GM18511 (cell line): ENCODE measurements at regions not wholly inside any gene's neighbourhood (a gene's known extent, or its start where the extent isn't known, plus 50 kb on each side); places are given as distances from the start of the nearest gene placed in this dataset.

Experiments used
- ATAC-seq: cut with Tn5 transposase; IDR thresholded peaks from one replicate; pipeline ENCODE4 v1.9.1; 2021; ENCODE audit warnings: mild to moderate bottlenecking, moderate library complexity; ENCODE audit not compliant: unreplicated experiment

DNA sequence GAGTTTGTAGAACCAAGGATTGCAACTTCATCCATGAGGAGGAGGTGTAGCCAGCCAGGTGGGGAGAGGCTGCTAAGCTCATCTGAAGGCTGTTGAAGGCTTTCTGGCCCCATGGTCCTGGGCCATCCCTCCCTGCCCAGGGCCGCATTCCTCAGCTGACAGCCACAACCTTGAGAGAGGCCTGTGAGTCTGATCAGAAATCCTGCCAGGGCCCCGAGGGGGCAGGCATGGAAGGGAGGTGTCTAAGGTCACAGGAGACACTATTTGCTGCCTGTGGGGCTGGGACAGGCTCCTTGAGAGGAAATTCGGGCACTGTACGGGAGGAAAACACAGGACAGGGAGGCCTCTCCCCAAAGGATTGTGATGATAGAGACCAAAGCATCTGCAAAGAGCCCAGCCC is 88.1 kb upstream of the IGLL5 start:
- no peak for ATAC-seq

GRCh38 chr22:22800716-22801115 is 86.9 kb upstream of the IGLL5 start:
- no peak for ATAC-seq

- ATAC-seq: no peak
These were observed 85.2 kb upstream of the IGLL5 start for GRCh38 chr22:22802339-22802970.

- ATAC-seq: no peak
These were observed 84.2 kb upstream of the IGLL5 start for GRCh38 chr22:22803285-22803853.

- ATAC-seq: no peak
These were observed 77.6 kb upstream of the IGLL5 start for GRCh38 chr22:22810018-22810427.

GRCh38 chr22:22810471-22810870 is 77.1 kb upstream of the IGLL5 start:
- ATAC-seq: no peak

DNA sequence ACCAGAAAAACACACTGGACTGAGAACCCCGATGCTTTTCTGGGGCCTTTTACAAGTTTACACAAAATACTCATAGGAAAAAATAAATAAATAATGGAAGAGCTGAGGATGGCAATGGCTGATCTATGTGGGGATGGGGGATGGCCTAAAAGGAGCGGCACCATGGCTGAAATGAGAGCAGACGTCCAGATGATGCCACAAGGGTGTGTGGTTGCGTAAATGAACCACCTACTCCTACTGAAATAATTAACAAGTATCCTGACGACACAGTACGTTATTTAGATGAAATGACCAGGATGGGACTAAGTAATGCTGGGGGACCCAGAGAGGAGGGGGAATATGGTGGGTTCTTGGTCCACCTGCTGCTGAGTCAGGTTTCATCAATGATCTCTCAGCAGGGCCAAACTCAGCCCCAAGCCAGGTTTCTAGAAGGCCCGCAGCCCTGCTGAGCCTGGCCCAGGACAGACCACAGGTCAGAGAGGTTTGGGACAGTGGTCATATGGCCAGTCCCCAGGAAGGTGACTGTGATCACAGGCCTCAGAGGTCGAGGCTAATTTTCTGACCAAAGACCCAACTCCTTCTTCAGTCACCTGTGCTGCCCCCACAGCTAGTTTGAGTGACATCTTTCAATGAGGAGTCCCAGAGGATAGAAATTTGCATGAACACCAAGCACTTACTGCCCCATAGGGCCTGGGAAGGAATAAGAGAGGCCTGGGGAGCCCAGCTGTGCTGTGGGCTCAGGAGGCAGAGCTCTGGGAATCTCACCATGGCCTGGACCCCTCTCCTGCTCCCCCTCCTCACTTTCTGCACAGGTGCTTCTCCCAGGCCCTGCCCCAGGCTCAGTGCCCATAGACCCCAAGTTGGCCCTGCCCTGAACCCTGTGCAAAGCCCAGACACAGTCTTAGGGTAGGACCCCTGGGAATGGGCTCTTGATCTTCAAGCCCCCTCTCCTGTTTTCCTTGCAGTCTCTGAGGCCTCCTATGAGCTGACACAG is 76.3 kb upstream of the IGLL5 start:
- no peak for ATAC-seq

DNA sequence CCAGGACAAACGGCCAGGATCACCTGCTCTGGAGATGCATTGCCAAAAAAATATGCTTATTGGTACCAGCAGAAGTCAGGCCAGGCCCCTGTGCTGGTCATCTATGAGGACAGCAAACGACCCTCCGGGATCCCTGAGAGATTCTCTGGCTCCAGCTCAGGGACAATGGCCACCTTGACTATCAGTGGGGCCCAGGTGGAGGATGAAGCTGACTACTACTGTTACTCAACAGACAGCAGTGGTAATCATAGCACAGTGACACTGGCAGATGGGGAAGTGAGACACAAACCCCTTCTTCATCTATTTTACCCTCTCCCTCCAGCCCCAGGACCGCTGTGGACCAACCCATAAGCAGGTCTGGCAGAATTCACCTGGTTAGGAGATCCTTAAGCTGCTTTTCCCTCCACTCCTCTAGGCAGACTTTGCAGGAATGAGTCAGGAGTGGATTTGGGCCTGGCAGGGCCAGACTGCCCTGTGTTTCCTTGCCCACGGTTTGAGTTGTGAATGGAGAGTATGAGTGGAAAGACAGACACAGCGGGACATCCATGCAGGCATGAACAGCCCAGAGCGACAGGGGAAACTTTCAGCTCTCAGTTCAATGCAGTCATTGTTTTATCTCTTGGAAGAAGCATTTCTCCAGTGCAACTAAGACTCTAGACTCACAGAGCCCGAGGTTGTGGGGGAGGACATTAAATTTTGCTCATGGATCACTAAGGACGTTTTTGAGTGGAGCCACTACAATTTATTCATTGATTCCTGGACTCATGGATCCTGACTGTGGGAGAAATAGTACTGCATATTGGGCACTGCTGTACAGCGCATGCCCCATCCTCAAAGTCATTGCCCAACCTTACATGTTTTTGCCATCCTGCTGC is 75.3 kb upstream of the IGLL5 start:
- no peak for ATAC-seq

DNA sequence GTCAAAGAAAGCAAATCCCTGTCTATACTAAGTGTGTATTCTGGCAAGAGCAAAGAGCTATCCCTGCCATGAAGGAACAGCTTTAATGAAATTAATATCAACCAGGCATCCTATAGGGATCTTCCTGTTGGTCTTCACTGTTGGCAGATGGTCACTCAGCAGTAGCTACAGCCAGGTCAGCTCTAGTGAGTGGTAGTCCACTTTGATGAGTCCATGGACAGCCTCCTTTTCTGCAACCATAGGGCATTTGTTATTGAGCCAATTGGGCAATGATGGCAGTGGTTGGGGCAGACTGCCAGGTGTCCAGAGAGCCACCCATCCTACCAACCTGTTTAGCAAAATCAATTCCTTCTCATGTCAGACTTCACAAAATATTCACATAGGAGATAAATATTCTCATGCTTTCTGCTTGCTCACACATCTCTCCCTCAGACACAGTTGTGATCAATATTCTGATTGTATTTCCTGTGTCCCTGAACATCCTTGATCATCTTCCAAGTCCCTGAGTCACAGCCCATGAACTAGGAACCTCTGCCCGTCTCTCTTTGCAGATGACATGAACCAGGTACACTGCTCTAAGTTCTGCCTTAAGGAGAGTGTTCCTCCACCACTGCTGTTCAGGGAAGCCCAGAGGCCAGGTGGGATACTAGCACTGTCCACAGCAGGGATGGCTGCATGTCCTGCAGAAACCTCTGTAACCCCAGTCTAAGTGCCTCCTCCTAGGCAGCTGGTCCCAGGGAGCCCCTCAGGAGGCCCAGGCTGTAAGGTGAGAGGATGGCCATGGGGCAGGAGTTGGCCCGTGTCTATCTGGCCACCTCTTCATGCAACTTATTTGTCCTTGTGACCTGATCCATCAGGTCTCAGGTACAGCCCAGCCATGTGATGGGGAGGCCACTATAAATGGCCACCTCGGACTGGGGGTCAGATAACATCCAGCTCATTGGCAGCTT is 74.2 kb upstream of the IGLL5 start:
- ATAC-seq: no peak

DNA sequence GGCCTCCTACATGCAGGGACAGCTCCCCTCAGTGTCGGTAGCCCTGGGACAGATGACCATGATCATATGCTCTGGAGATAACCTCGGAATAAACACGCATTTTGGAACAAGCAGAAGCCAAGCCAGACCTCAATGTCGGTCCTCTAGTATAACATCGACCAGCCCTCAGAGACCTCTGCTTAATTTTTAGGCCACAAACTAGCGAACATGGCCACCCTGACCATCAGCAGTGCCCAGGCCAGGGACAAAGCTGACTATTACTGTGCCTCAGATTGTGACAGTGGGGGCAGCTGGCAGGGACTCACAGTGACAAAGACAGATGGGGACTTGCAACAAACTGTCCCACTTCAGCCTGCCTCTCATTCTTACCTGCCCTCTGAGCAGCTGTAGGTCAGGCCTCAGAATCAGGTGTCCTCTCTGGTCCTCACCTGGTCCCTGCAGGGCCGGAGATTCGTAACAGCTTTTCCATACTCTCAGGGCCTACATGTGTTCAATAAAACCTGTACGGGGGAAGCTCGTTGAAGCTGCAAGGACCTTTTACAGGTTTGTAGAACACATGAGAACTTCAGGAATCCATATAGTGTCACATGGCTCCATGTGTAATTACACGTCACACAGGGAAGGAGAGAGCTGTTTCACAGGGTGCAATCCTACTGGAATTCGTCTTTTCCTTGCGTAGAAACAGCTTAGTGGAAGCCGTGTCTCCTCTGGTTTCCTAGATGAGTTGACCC is 72.8 kb upstream of the IGLL5 start:
- ATAC-seq: no peak

- no peak for ATAC-seq
These were observed 72.0 kb upstream of the IGLL5 start for GRCh38 chr22:22815397-22816170.

DNA sequence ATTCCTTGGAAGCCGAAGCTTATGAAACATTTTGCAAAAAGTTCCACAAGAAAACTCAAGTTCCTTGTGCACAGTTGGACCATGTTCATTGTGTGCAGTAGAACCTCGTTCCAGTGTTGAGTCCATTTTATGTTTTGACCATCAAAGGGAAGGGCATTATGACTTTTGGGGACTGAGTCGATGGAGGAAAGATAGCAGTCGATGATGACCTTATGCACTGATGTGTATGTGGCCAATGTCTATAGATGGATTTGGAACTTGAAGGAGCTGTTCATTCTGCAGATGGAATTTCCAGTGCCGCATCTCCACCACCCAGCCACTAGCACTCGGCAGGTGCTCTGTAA is 71.5 kb upstream of the IGLL5 start:
- no peak for ATAC-seq

DNA sequence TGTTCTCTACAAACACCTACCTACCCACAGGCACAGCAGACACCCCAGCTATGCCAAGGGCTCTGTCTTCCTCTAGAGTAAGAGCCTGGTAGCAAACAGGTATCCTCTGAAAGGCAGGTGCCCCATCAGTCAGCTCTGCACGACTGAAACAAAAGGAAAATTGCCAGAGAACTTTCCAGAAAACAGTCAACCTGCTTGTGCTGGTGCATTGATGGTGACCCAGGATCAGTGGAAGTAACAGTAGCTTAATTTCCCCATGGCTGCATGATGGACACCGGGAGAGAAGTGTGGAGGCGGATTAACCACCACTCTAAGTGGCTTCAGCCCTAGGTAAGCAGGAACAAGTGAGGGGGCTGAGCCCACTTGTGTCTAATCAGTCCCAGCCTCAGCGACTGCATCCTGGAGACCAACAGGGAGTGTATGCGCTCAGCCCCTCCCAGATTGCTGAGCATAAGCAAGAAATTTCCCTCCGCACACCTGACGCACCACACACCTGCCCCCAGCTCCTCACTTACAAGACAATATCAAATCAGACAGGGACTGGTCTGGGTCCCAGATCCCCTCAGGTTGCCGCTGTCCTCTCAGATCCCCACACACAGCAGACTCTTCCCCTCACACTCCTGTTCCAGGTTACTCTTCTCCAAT is 70.7 kb upstream of the IGLL5 start:
- no peak for ATAC-seq

DNA sequence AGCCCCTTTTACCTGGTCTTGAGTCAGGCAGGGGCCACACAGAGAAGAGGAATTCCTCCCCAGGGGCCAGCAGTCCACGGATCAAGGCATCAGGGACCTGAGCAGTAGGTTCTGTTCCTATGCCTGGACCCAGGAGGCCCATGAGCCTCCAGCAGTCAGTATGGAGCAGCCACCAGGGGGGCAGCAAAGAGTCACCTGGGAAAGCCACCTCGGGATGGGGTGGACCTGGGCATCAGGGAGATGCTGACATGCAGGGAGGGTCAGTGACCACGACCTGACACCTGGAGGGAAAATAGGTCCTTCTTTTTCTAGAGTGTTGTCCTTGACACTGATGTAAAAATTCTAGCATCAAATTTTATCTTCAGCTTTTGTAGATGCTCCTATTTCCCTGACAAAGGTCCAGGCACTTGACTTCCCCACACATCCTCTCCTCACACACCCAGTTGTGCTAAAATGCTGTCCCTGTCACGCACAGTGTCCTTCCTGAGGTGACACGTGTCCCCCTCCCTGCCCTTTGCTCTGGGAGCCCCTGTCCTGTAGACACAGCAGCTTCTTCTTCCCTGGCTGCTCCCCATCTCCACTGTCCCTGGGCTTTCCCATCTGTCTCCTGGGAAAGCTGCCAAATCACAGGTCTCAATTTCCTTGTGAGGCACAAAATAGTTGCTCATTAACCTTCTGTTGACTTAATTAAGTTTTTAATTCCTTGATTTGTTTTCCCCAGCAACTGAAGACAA is 70.0 kb upstream of the IGLL5 start:
- no peak for ATAC-seq

- no peak for ATAC-seq
These were observed 69.4 kb upstream of the IGLL5 start for GRCh38 chr22:22818202-22818538.

DNA sequence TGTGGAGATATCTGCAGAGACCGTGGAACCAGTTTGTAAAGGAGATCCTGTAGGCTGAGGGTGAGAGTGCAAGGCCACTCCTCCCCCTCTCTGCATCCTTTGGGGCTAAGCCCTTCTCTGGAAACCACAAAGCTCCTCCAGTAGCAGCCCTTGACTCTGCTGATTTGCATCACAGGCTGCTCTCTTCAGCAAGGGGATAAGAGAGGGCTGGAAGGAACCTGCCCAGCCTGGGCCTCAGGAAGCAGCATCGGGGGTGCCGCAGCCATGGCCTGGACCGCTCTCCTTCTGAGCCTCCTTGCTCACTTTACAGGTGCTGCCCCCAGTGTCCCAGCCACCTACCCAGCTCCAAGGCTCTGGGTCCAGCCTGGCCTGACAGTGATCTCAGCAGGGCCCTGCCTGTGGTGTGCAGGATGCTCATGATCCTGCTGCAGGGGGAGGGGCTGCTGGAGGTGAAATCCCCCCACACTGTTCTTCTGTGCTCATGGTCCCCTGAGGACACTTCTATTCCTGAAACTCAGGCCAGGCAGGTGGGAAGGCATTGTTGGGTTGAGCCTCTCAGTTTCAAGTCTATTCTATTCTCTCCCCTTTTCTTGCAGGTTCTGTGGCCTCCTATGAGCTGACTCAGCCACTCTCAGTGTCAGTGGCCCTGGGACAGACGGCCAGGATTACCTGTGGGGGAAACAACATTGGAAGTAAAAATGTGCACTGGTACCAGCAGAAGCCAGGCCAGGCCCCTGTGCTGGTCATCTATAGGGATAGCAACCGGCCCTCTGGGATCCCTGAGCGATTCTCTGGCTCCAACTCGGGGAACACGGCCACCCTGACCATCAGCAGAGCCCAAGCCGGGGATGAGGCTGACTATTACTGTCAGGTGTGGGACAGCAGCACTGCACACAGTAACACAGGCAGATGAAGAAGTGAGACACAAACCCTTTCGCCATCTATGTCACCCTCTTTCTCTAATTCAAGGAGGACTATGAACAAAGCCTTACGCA is 68.5 kb upstream of the IGLL5 start:
- peak; percentile 83 for ATAC-seq
